ENCODE measurements at regions not wholly inside any gene's neighbourhood (a gene's known extent, or its start where the extent isn't known, plus 50 kb on each side); places are given as distances from the start of the nearest gene placed in this dataset.

- H3K4me1 ChIP-seq (ENCODE audit: control insufficient read depth, insufficient read depth, low read length): no peaks in the 10 kb centered on the region
- no peak for DNase-seq (ENCODE audit: low read depth, low spot score)
- peaks cover 4% of the 10 kb centered on the region; the same call in 1 of the 2 replicates for H3K9me3 ChIP-seq (ENCODE audit: control insufficient read depth, insufficient read depth, low read depth, low read length)
- no TSS peak for BruUV-seq (replicated peaks)
- ATAC-seq: no peak
- H3K27ac ChIP-seq (ENCODE audit: low read length): no peak overlapping the region
- TF ChIP-seq CTCF (IDR thresholded peaks at IDR 0.05) (no peak), REST (IDR thresholded peaks at IDR 0.05; ENCODE audit: insufficient read depth in 1 of 2, low read depth in 2 of 2, low read length in 1 of 2) (no peak), TCF7L2 (IDR thresholded peaks at IDR 0.05; ENCODE audit: low read depth, low read length) (no peak), SIN3A (IDR thresholded peaks at IDR 0.05; ENCODE audit: borderline replicate concordance, insufficient read depth, low read depth, low read length) (no peak), POLR2AphosphoS5 (IDR thresholded peaks at IDR 0.05; ENCODE audit: low read depth, low read length) (no peak)
- in situ Hi-C loops (cut with HindIII; ENCODE audit: low pct_unique_long_range_greater_than_20kb, low sequenced_read_pairs) (no loop called here), intact Hi-C loops (cut with micrococcal nuclease; ENCODE audit: unreplicated experiment) (no loop called here)
- ChIA-PET POLR2A (interaction anchor here (0.6 kb wide), 1 partner anchor 11 kb away, joined by 5 read pairs; no protein-coding TSS in a partner anchor), CTCF (no interaction called here)
- H3K27me3 ChIP-seq (ENCODE audit: control insufficient read depth, insufficient read depth, low read length): no peaks in the 10 kb centered on the region
- no peak overlapping the region for H3K4me3 ChIP-seq (ENCODE audit: low read depth in 2 of 2, low read length in 2 of 2)
- H3K36me3 ChIP-seq (ENCODE audit: control insufficient read depth, insufficient read depth, low read length): no peaks in the 10 kb centered on the region
Observed at GRCh38 chr10:130820880-130821482, 490.5 kb downstream of the TCERG1L start.

- intact Hi-C loops (cut with micrococcal nuclease; ENCODE audit: unreplicated experiment): no loop called here
- no peak for TF ChIP-seq SIN3A (IDR thresholded peaks at IDR 0.05; ENCODE audit: borderline replicate concordance, insufficient read depth, low read depth, low read length)
- TF ChIP-seq REST (IDR thresholded peaks at IDR 0.05; ENCODE audit: insufficient read depth in 1 of 2, low read depth in 2 of 2, low read length in 1 of 2): no peak
- TF ChIP-seq CTCF (IDR thresholded peaks at IDR 0.05): no peak
- no peak for TF ChIP-seq TCF7L2 (IDR thresholded peaks at IDR 0.05; ENCODE audit: low read depth, low read length)
- TF ChIP-seq POLR2AphosphoS5 (IDR thresholded peaks at IDR 0.05; ENCODE audit: low read depth, low read length): no peak
- CTCF ChIA-PET: no interaction called here
Observed at GRCh38 chr10:130824230-130825014, 487.1 kb downstream of the TCERG1L start.

More at GRCh38 chr10:130824230-130825014, 487.1 kb downstream of the TCERG1L start:
- peaks cover 13% of the 10 kb centered on the region; the same call in 1 of the 2 replicates for H3K9me3 ChIP-seq (ENCODE audit: control insufficient read depth, insufficient read depth, low read depth, low read length)
- no TSS peak for BruUV-seq (replicated peaks)
- in situ Hi-C loops (cut with HindIII; ENCODE audit: low pct_unique_long_range_greater_than_20kb, low sequenced_read_pairs): no loop called here
- H3K36me3 ChIP-seq (ENCODE audit: control insufficient read depth, insufficient read depth, low read length): no peaks in the 10 kb centered on the region
- no peaks in the 10 kb centered on the region for H3K27me3 ChIP-seq (ENCODE audit: control insufficient read depth, insufficient read depth, low read length)
- no peak overlapping the region for H3K4me3 ChIP-seq (ENCODE audit: low read depth in 2 of 2, low read length in 2 of 2)
- H3K27ac ChIP-seq (ENCODE audit: low read length): no peak overlapping the region
- POLR2A ChIA-PET: no interaction called here
- DNase-seq (ENCODE audit: low read depth, low spot score): no peak
- ATAC-seq: no peak
- H3K4me1 ChIP-seq (ENCODE audit: control insufficient read depth, insufficient read depth, low read length): no peaks in the 10 kb centered on the region
